Mesothelial cell of epicardium (in vitro differentiated cells): ENCODE measurements at regions not wholly inside any gene's neighbourhood (a gene's known extent, or its start where the extent isn't known, plus 50 kb on each side); places are given as distances from the start of the nearest gene placed in this dataset.

Source experiments
- DNase-seq, 2 experiments: peaks; one replicate each; pipeline ENCODE4 v3.0.0; 2021; ENCODE audit warnings: low spot score in 2 of 2; ENCODE audit not compliant: unreplicated experiment in 2 of 2
- H3K27ac Mint-ChIP-seq: 2 replicates; pipeline ENCODE4 v1.8.0; 2021; ENCODE audit warnings: mixed read lengths
- H3K27me3 Mint-ChIP-seq: 2 replicates; pipeline ENCODE4 v1.8.0; 2021; ENCODE audit warnings: low read depth, mixed read lengths
- H3K36me3 Mint-ChIP-seq: 2 replicates; pipeline ENCODE4 v1.8.0; 2021; ENCODE audit warnings: mixed read lengths
- H3K4me1 Mint-ChIP-seq: 2 replicates; pipeline ENCODE4 v1.8.0; 2021; ENCODE audit warnings: mixed read lengths
- H3K4me3 Mint-ChIP-seq: 2 replicates; pipeline ENCODE4 v1.8.0; 2021; ENCODE audit warnings: mild to moderate bottlenecking, moderate library complexity, mixed read lengths
- H3K9me3 Mint-ChIP-seq: 2 replicates; pipeline ENCODE4 v1.8.0; 2021; ENCODE audit warnings: mixed read lengths
- TF ChIP-seq, protein P1 (sequence below): fragments of 200-600 bp; sonication (generic); IDR thresholded peaks from one replicate; pipeline ENCODE4 v1.5.0; 2021; ENCODE audit warnings: antibody characterized with exemption; ENCODE audit not compliant: unreplicated experiment

DNA sequence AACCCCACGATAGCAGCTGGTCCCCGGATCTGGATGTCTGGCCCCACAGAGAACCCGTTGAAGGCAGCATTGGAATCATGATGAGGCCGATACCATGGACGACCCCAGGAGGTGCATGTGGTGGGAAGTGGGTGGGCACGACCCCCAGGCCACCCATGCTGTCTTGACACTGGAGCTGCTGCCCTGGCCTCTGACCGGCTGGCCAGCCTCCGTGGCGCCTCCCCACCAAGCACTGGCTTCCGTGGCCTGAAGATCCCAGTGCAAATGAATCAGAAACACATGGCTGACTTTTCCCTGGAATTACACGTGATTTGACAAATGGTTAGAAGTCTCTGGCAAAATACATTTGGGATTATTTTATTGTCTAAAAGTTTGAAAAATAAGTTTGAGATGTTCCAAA is 259.0 kb upstream of the IRX1 start:
- Mint-ChIP-seq H3K4me3 (no peak overlapping the region), H3K27me3 (peaks cover 27% of the 10 kb centered on the region), H3K27ac (no peak overlapping the region), H3K9me3 (no peaks in the 10 kb centered on the region), H3K4me1 (no peaks in the 10 kb centered on the region), H3K36me3 (no peaks in the 10 kb centered on the region)
- DNase-seq: no peak
- TF ChIP-seq, protein P1, sequence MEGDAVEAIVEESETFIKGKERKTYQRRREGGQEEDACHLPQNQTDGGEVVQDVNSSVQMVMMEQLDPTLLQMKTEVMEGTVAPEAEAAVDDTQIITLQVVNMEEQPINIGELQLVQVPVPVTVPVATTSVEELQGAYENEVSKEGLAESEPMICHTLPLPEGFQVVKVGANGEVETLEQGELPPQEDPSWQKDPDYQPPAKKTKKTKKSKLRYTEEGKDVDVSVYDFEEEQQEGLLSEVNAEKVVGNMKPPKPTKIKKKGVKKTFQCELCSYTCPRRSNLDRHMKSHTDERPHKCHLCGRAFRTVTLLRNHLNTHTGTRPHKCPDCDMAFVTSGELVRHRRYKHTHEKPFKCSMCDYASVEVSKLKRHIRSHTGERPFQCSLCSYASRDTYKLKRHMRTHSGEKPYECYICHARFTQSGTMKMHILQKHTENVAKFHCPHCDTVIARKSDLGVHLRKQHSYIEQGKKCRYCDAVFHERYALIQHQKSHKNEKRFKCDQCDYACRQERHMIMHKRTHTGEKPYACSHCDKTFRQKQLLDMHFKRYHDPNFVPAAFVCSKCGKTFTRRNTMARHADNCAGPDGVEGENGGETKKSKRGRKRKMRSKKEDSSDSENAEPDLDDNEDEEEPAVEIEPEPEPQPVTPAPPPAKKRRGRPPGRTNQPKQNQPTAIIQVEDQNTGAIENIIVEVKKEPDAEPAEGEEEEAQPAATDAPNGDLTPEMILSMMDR: no peak

DNA sequence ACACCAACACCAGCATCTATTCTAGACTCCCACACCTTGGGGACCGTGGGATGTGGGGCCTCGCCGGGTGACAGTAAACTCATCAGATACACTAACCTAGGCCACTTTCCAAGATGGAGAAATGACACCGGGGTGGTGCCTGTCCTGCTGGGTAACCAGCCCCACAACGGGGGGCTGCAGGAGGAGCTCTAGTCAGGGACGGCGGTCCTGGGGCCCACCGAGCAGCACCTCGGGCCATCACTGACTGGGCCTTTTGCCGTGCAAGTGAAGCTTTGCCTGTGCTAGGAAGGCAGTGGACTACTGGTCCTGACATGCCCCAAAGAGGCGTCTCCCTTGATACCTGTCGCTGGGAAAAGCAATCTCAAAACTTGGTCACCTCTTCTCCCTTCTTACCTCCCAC is 260.3 kb upstream of the IRX1 start:
- no peak overlapping the region for H3K27ac Mint-ChIP-seq
- no peaks in the 10 kb centered on the region for H3K9me3 Mint-ChIP-seq
- TF ChIP-seq, protein P1: no peak
- peaks cover 25% of the 10 kb centered on the region for H3K27me3 Mint-ChIP-seq
- no peaks in the 10 kb centered on the region for H3K36me3 Mint-ChIP-seq
- H3K4me3 Mint-ChIP-seq: no peak overlapping the region
- no peak for DNase-seq
- H3K4me1 Mint-ChIP-seq: no peaks in the 10 kb centered on the region

DNA sequence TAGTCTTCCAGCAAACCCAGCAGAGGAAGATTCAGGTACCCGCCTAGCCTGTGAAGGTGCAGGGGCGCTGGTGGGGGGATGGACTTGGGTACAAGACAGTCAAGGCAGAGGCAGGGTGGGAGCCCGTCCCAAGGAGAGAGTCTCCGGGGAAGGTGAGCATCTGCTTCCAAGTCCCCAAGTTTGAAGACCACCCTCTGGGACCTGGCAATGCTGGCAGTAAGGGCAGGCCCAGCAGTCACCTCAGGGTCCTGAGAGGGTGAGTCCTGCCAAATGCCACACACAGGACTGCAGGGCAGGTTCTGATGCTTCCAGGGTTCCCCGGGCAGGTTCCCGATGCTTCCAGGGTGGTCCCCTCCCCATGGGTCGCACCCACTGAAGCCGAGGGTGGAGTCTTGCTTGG is 261.8 kb upstream of the IRX1 start:
- no peak for DNase-seq
- Mint-ChIP-seq H3K4me1 (no peaks in the 10 kb centered on the region), H3K27me3 (peaks cover 23% of the 10 kb centered on the region), H3K27ac (no peak overlapping the region), H3K4me3 (no peak overlapping the region), H3K9me3 (no peaks in the 10 kb centered on the region), H3K36me3 (no peaks in the 10 kb centered on the region)
- TF ChIP-seq, protein P1: no peak

DNA sequence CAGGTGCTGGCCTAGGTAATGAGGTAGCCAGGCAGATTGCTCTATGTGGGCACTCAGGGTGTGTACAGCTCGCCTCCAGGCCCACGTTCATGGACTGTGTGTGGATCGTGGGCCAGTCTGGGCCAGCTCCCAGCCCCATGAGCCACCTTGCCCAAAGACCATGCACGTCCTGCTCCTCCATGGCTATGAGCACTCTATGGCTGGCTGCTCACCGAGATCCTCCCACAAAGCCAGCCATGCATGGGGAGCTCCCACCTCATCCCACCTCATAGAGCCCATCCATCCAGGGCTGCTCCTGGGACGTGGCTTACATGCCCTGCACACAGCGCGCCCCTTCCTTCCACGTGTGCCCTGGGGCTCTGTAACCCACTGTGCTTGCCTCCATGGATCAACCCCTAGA is 262.5 kb upstream of the IRX1 start:
- Mint-ChIP-seq H3K27me3 (peaks cover 19% of the 10 kb centered on the region), H3K36me3 (no peaks in the 10 kb centered on the region), H3K4me1 (no peaks in the 10 kb centered on the region), H3K4me3 (no peak overlapping the region), H3K9me3 (no peaks in the 10 kb centered on the region), H3K27ac (no peak overlapping the region)
- TF ChIP-seq, protein P1: no peak
- no peak for DNase-seq

DNA sequence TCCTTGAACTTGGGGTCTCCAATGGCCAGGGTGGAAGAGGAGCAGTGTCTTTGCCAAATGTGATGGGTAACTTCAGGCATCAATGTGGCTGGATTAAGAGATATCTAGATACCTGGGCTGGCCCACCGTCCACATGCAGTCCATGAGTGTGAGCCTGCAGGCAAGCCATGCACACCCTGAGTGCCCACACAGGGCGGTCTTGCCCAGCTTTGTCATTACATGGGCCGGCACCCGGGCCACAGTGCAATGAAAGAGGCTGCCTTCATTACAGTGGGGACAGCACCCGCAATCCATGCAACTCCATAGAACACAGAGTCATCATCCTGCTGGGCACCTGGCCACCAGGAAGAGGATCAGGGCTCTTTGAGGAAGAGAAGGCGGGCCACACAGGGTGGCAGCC is 263.8 kb upstream of the IRX1 start:
- TF ChIP-seq, protein P1: no peak
- no peaks in the 10 kb centered on the region for H3K36me3 Mint-ChIP-seq
- H3K9me3 Mint-ChIP-seq: no peaks in the 10 kb centered on the region
- H3K4me1 Mint-ChIP-seq: peaks cover 1% of the 10 kb centered on the region
- H3K4me3 Mint-ChIP-seq: no peak overlapping the region
- no peak for DNase-seq
- peaks cover 12% of the 10 kb centered on the region for H3K27me3 Mint-ChIP-seq
- H3K27ac Mint-ChIP-seq: no peak overlapping the region

DNA sequence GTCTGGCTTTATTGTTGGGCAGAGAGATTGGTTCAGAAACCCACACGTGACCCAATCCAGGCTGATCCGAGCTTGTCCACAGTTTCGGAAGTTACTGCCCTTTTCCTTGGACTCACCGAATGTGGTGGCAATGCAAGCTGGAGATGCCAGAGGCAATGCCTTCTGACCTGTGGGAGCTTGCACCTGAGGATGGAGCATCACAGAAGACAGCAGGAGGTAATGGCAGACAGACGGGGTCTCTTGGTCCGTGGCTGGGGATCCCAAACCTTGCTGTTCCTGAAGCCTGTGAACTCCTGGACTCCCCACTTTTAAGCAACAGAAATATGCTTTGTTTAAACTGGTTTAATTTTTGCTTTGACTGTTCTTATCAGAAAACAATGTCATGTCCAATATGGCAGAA is 265.2 kb upstream of the IRX1 start:
- Mint-ChIP-seq H3K4me3 (no peak overlapping the region), H3K4me1 (peaks cover 8% of the 10 kb centered on the region), H3K27me3 (peaks cover 8% of the 10 kb centered on the region), H3K36me3 (no peaks in the 10 kb centered on the region), H3K27ac (no peak overlapping the region), H3K9me3 (no peaks in the 10 kb centered on the region)
- TF ChIP-seq, protein P1: no peak
- DNase-seq: no peak
